GM10266 (cell line): ENCODE measurements at regions not wholly inside any gene's neighbourhood (a gene's known extent, or its start where the extent isn't known, plus 50 kb on each side); places are given as distances from the start of the nearest gene placed in this dataset.

ENCODE experiments used
- DNase-seq: peaks from one replicate; pipeline ENCODE4 v3.0.0; 2012; ENCODE audit errors: extremely low spot score
- TF ChIP-seq, protein P1 (sequence below): IDR thresholded peaks from 2 replicates; pipeline ENCODE4 v1.5.1; 2012; ENCODE audit warnings: mild to moderate bottlenecking, low read depth; ENCODE audit not compliant: control insufficient read depth, insufficient read depth; ENCODE audit errors: missing control alignments

GRCh38 chr3:164486150-164486549, 592.1 kb downstream of the SI start:
- no peak for DNase-seq
- TF ChIP-seq, protein P1, sequence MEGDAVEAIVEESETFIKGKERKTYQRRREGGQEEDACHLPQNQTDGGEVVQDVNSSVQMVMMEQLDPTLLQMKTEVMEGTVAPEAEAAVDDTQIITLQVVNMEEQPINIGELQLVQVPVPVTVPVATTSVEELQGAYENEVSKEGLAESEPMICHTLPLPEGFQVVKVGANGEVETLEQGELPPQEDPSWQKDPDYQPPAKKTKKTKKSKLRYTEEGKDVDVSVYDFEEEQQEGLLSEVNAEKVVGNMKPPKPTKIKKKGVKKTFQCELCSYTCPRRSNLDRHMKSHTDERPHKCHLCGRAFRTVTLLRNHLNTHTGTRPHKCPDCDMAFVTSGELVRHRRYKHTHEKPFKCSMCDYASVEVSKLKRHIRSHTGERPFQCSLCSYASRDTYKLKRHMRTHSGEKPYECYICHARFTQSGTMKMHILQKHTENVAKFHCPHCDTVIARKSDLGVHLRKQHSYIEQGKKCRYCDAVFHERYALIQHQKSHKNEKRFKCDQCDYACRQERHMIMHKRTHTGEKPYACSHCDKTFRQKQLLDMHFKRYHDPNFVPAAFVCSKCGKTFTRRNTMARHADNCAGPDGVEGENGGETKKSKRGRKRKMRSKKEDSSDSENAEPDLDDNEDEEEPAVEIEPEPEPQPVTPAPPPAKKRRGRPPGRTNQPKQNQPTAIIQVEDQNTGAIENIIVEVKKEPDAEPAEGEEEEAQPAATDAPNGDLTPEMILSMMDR, result no peak

- DNase-seq, result no peak
- TF ChIP-seq, protein P1, result no peak
These were observed 598.3 kb downstream of the SI start for GRCh38 chr3:164479978-164480377.

DNA sequence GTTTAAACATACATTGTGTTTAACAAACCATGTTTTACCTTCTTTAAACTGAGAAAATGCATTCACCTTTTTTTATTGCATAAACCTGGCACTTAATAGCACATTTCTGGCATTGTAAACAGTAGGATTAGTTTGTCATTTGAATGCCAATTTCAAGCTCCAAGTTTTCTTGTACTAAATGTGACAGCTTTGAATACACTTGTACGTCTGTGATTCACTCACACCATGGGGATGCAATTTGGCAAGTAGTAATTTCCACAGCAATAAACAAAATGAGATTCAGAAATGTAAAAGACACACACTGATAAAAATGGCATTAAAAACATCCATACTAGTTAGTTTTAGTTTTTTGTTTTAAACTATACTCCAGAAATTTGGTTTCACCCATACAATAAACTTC, 598.9 kb downstream of the SI start:
- DNase-seq, result no peak
- TF ChIP-seq, protein P1, result no peak

DNA sequence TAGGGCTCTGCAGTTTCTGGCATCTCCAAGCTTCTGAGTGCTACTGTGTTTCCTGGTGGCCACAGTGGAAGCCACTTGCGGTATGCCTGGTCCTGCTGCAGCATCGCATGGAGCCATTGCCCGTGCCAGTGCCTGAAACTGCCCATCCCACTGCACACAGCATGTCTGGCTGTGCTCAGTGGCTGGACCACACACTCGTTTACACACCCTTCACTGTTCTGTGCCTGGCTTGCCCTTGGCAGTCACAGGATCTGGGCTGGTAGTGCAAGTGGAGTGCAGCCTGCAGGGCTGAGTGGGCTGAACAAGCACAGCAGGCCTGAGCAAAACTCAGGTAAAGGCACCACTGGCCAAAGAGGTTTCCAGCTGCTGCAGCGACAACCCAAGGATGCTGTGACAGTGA, 600.0 kb downstream of the SI start:
- TF ChIP-seq, protein P1, result no peak
- DNase-seq, result no peak

GRCh38 chr3:164477403-164477802, 600.9 kb downstream of the SI start:
- TF ChIP-seq, protein P1, result no peak
- DNase-seq, result no peak

DNA sequence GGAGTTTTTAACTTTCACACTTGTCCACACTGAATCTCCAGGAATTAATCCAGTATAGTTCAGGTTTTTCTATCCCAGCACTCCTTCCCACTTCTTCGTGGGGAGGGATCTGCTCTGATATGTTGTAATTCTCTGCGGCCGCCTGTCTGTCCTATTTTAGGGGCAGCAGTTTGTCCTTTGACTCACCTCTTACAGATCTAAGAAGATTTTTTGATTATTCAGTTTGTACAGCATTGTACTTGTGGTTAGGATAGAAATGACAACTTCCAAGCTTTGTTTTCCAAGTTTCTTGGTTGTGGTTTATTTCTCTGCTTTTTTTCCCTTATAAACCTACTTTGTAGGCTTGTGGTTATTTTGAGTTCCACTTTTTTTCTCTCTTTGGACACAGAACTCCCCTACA, 601.7 kb downstream of the SI start:
- DNase-seq, result no peak
- TF ChIP-seq, protein P1, result no peak

DNA sequence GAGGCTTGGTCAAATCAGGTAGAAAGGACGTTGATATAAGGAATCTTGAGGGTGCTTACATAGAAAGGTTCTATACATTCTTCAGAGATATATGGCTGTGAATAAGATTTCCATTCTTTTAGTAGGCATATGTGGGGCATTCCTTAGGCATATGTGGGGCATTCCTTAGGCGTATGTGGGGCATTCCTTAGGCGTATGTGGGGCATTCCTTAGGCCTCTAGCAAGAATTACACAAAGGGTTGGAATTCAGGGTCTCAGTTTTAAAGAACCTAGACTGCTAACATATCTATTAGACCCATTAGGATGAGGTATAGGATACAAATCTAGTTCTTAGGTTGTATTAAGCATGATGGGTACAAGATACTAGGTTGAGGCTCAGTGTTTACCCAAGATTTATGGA, 607.8 kb downstream of the SI start:
- no peak for DNase-seq
- TF ChIP-seq, protein P1, result no peak
